Spleen (tissue), 11 donors: ENCODE measurements at regions not wholly inside any gene's neighbourhood (a gene's known extent, or its start where the extent isn't known, plus 50 kb on each side); places are given as distances from the start of the nearest gene placed in this dataset.

Experiments used
- DNase-seq: peaks from one replicate; pipeline ENCODE4 v3.0.0-alpha.2; 2020
- H3K27ac ChIP-seq, 8 donors: fragments of 200-600 bp; sonication (generic) in 7 of 8; 1 replicate in 4 of 8; 2 replicates in 4 of 8; pipeline versions ENCODE4 v1.5.0 to v1.8.0; 2016 to 2021; ENCODE audit warnings: inconsistent platforms in 4 of 8, mild to moderate bottlenecking in 4 of 8, moderate library complexity in 1 of 8
- H3K27me3 ChIP-seq, 7 donors: fragments of 200-600 bp; sonication (generic) in 6 of 7; replicated peaks in 1 of 7; 1 replicate in 4 of 7; 2 replicates in 3 of 7; pipeline versions ENCODE4 v1.5.0 to v1.8.0; 2016 to 2021; ENCODE audit warnings: inconsistent platforms in 3 of 7, mild to moderate bottlenecking in 1 of 7
- H3K36me3 ChIP-seq, 6 donors: fragments of 200-600 bp; sonication (generic) in 5 of 6; 1 replicate in 4 of 6; 2 replicates in 2 of 6; pipeline versions ENCODE4 v1.5.0 to v1.8.0; 2016 to 2021; ENCODE audit warnings: inconsistent platforms in 2 of 6
- H3K4me1 ChIP-seq, 6 donors: fragments of 200-600 bp; sonication (generic) in 5 of 6; 1 replicate in 3 of 6; 2 replicates in 3 of 6; pipeline versions ENCODE4 v1.5.0 to v1.8.0; 2016 to 2021; ENCODE audit warnings: inconsistent platforms in 3 of 6
- H3K4me3 ChIP-seq, 8 donors: fragments of 200-600 bp; sonication (generic) in 7 of 8; 1 replicate in 4 of 8; 2 replicates in 4 of 8; pipeline versions ENCODE4 v1.5.0 to v1.8.0; 2016 to 2021; ENCODE audit warnings: inconsistent platforms in 4 of 8, mild to moderate bottlenecking in 4 of 8, moderate library complexity in 2 of 8
- H3K9me3 ChIP-seq, 8 donors: fragments of 200-600 bp; sonication (generic) in 7 of 8; 1 replicate in 4 of 8; 2 replicates in 4 of 8; pipeline versions ENCODE4 v1.5.0 to v1.8.0; 2016 to 2021; ENCODE audit warnings: inconsistent platforms in 4 of 8
- CTCF ChIP-seq, 11 experiments: fragments of 200-600 bp in 7 of 11; fragments of 450-650 bp in 4 of 11; sonication (generic) in 4 of 11; IDR thresholded peaks in 8 of 11; conservative IDR thresholded peaks in 3 of 11; 1 replicate in 7 of 11; 2 replicates in 4 of 11; pipeline versions ENCODE4 v1.4.0 to v1.8.0; 2016 to 2021; ENCODE audit warnings: antibody characterized with exemption in 11 of 11, inconsistent platforms in 4 of 11, mild to moderate bottlenecking in 1 of 11
- POLR2A ChIP-seq, 3 donors: fragments of 450-650 bp; IDR thresholded peaks; one replicate each; pipeline ENCODE4 v1.5.1; 2017; ENCODE audit warnings: antibody characterized with exemption in 3 of 3, mild to moderate bottlenecking in 1 of 3
- POLR2AphosphoS5 ChIP-seq, 3 donors: sonication (generic); formaldehyde crosslinking; IDR thresholded peaks; one replicate each; pipeline ENCODE4 v1.5.1; 2017; ENCODE audit warnings: antibody characterized with exemption in 3 of 3
- WGBS, 5 donors: extraction: QIAGEN DNeasy Blood & Tissue Kit in 3 of 5; methylation state at CpG; one replicate each; pipeline versions ENCODE4 v1.1.5 to v1.1.7; 2013 to 2018; 5-methylcytosine and 5-hydroxymethylcytosine counted together
- intact Hi-C: fragments of 100-400 bp; cut with DNase I; formaldehyde crosslinking; loops from one replicate; pipeline ENCODE4 v1.15.0; 2023; ENCODE audit warnings: low total_unique reads
- donor health status: healthy with polysubstance abuse.
- donor health status: DM: no; HTN: no; CAD: no; lungs with moderate emphysema.
- donor health status: DM: no; HTN: no; CAD: no.
- donor health status: Bipolar disorder and iron deficiency.
- donor health status: healthy.
- donor health status: DM: no; HTN: no; CAD: no.
- donor health status: DM: yes; HTN: yes; CAD: no.

GRCh38 chr3:8256441-8257071 is 245.1 kb upstream of the LMCD1 start:
- TF ChIP-seq POLR2A (IDR thresholded peaks at IDR 0.05) (no peak), CTCF (IDR thresholded peaks at IDR 0.05 in 8 of 11, conservative IDR thresholded peaks at IDR 0.05 in 3 of 11) (no peak), POLR2AphosphoS5 (IDR thresholded peaks at IDR 0.05) (no peak)
- no peaks in the 10 kb centered on the region for H3K27me3 ChIP-seq
- no peaks in the 10 kb centered on the region for H3K4me1 ChIP-seq
- peaks cover 0 to 14% (median 10%) of the 10 kb centered on the region in 8 donors for H3K9me3 ChIP-seq
- H3K36me3 ChIP-seq = no peaks in the 10 kb centered on the region
- 72 to 84% (median 75%) methylated on average over 3 of the region's 3 CpGs for WGBS, 5 donors
- intact Hi-C loops = no loop called here
- no peak overlapping the region for H3K27ac ChIP-seq
- no peak for DNase-seq
- H3K4me3 ChIP-seq = no peak overlapping the region

- Histone ChIP-seq H3K4me1 (no peaks in the 10 kb centered on the region), H3K36me3 (no peaks in the 10 kb centered on the region), H3K27ac (no peak overlapping the region), H3K27me3 (no peaks in the 10 kb centered on the region), H3K4me3 (no peak overlapping the region), H3K9me3 (peaks cover 0 to 20% (median 13%) of the 10 kb centered on the region in 8 donors)
- no peak for TF ChIP-seq CTCF (IDR thresholded peaks at IDR 0.05 in 8 of 11, conservative IDR thresholded peaks at IDR 0.05 in 3 of 11)
- TF ChIP-seq POLR2AphosphoS5 (IDR thresholded peaks at IDR 0.05) = no peak
- no peak for TF ChIP-seq POLR2A (IDR thresholded peaks at IDR 0.05)
- DNase-seq = no peak
- intact Hi-C loops = no loop called here
- 63 to 97% (median 70%) methylated on average over 2 of the region's 2 CpGs for WGBS, 5 donors
Measured at GRCh38 chr3:8261018-8261417, 240.6 kb upstream of the LMCD1 start.

GRCh38 chr3:8266730-8267131 is 234.9 kb upstream of the LMCD1 start:
- TF ChIP-seq POLR2AphosphoS5 (IDR thresholded peaks at IDR 0.05) (no peak), POLR2A (IDR thresholded peaks at IDR 0.05) (no peak), CTCF (IDR thresholded peaks at IDR 0.05 in 8 of 11, conservative IDR thresholded peaks at IDR 0.05 in 3 of 11) (no peak)
- no peaks in the 10 kb centered on the region for H3K27me3 ChIP-seq
- no peaks in the 10 kb centered on the region for H3K4me1 ChIP-seq
- intact Hi-C loops = no loop called here
- no peaks in the 10 kb centered on the region for H3K36me3 ChIP-seq
- 44 to 68% (median 54%) methylated on average over 1 of the region's 1 CpG for WGBS, 5 donors
- no peak overlapping the region for H3K27ac ChIP-seq
- no peak for DNase-seq
- peaks cover 0 to 6% (median 1%) of the 10 kb centered on the region in 8 donors for H3K9me3 ChIP-seq
- no peak overlapping the region for H3K4me3 ChIP-seq

GRCh38 chr3:8273479-8273878 is 228.1 kb upstream of the LMCD1 start:
- TF ChIP-seq POLR2AphosphoS5 (IDR thresholded peaks at IDR 0.05) (no peak), POLR2A (IDR thresholded peaks at IDR 0.05) (no peak), CTCF (IDR thresholded peaks at IDR 0.05 in 8 of 11, conservative IDR thresholded peaks at IDR 0.05 in 3 of 11) (no peak)

More at GRCh38 chr3:8273479-8273878, 228.1 kb upstream of the LMCD1 start:
- intact Hi-C loops = no loop called here
- H3K4me1 ChIP-seq = no peaks in the 10 kb centered on the region
- 87 to 93% (median 90%) methylated on average over 5 of the region's 5 CpGs for WGBS, 5 donors
- no peak for DNase-seq
- no peaks in the 10 kb centered on the region for H3K36me3 ChIP-seq
- no peak overlapping the region for H3K4me3 ChIP-seq
- peaks cover 0 to 17% (median 0%) of the 10 kb centered on the region in 8 donors for H3K9me3 ChIP-seq
- no peak overlapping the region for H3K27ac ChIP-seq
- H3K27me3 ChIP-seq = no peaks in the 10 kb centered on the region
